Transverse colon (tissue), 4 donors: ENCODE measurements at regions not wholly inside any gene's neighbourhood (a gene's known extent, or its start where the extent isn't known, plus 50 kb on each side); places are given as distances from the start of the nearest gene placed in this dataset.

Experiments used
- EP300 ChIP-seq: sonication (generic); formaldehyde crosslinking; IDR thresholded peaks from one replicate; pipeline ENCODE4 v1.6.1; 2017; ENCODE audit warnings: antibody characterized with exemption, low read depth
- POLR2A ChIP-seq: fragments of 450-650 bp; IDR thresholded peaks from one replicate; pipeline ENCODE4 v1.6.1; 2016; ENCODE audit warnings: antibody characterized with exemption, mild to moderate bottlenecking, moderate library complexity
- POLR2AphosphoS5 ChIP-seq, 3 donors: sonication (generic); formaldehyde crosslinking; IDR thresholded peaks; one replicate each; pipeline ENCODE4 v1.6.1; 2016; ENCODE audit warnings: antibody characterized with exemption in 3 of 3
- TF ChIP-seq, protein P1 (sequence below), 5 experiments: fragments of 200-600 bp in 3 of 5; fragments of 450-650 bp in 2 of 5; sonication (generic) in 3 of 5; IDR thresholded peaks; 1 replicate in 2 of 5; 2 replicates in 3 of 5; pipeline ENCODE4 v1.5.1; 2016 to 2017; ENCODE audit warnings: antibody characterized with exemption in 5 of 5, inconsistent platforms in 3 of 5, mild to moderate bottlenecking in 2 of 5, moderate library complexity in 1 of 5

DNA sequence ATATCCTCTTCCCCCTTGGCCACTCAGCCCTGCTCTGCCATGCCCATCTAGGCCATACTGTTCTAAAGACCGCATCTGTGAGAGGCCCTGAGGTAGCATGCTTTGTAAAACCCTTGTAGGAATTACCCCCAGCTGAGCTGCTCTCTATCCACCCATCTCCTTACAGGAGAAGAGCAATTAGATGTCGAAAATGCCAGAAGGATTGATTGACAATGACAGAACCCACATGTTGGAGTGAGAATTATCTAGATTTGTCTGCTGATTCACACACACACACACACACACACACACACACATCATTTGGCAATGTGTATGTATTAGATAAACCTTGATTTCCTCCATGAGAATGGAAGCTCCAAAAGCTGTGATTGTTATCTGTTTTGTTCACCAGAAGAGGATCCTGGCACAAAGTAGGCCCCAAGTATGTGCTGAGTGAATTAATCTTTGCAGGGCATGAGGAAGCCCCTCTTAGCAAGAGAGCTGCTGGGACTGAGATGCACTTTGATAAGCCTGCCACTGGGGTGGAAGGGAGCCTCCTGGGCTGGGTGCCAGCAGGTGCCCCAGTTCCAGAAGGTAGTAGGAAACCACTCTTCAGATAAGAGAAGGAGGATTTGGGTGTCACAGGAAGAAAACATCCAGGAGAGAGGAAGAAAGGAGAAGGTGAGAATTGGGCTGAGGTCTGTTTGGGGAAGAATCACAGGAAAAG lies 187.5 kb upstream of the ADO start:
- no peak for TF ChIP-seq POLR2AphosphoS5 (IDR thresholded peaks at IDR 0.05)
- TF ChIP-seq, protein P1, sequence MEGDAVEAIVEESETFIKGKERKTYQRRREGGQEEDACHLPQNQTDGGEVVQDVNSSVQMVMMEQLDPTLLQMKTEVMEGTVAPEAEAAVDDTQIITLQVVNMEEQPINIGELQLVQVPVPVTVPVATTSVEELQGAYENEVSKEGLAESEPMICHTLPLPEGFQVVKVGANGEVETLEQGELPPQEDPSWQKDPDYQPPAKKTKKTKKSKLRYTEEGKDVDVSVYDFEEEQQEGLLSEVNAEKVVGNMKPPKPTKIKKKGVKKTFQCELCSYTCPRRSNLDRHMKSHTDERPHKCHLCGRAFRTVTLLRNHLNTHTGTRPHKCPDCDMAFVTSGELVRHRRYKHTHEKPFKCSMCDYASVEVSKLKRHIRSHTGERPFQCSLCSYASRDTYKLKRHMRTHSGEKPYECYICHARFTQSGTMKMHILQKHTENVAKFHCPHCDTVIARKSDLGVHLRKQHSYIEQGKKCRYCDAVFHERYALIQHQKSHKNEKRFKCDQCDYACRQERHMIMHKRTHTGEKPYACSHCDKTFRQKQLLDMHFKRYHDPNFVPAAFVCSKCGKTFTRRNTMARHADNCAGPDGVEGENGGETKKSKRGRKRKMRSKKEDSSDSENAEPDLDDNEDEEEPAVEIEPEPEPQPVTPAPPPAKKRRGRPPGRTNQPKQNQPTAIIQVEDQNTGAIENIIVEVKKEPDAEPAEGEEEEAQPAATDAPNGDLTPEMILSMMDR (IDR thresholded peaks at IDR 0.05): no peak
- TF ChIP-seq POLR2A: no peak
- TF ChIP-seq EP300: no peak
